Kidney (tissue), 13 donors: ENCODE measurements at regions not wholly inside any gene's neighbourhood (a gene's known extent, or its start where the extent isn't known, plus 50 kb on each side); places are given as distances from the start of the nearest gene placed in this dataset.

Experiments
- DNase-seq, 5 donors: peaks; one replicate each; pipeline ENCODE4 v3.0.0-alpha.2; 2013 to 2020
- FAIRE-seq: peaks from 2 replicates; lab custom pipeline; 2012; peaks lifted over from hg19 to GRCh38; lab: Jason Lieb, UNC
- H3K27ac ChIP-seq, 2 donors: one replicate each; pipeline ENCODE4 v1.7.0; 2013; ENCODE audit warnings: low read depth in 2 of 2, low read length in 2 of 2, inconsistent platforms in 1 of 2
- H3K27me3 ChIP-seq: one replicate; pipeline ENCODE4 v1.7.1; 2013; ENCODE audit warnings: low read length, inconsistent platforms; ENCODE audit not compliant: control insufficient read depth, insufficient read depth
- H3K36me3 ChIP-seq, 3 donors: one replicate each; pipeline versions ENCODE4 v1.7.0 to v1.7.1; 2013; ENCODE audit warnings: low read length in 3 of 3, control low read depth in 1 of 3, inconsistent platforms in 1 of 3; ENCODE audit not compliant: insufficient read depth in 3 of 3, control insufficient read depth in 2 of 3
- H3K4me1 ChIP-seq, 3 donors: one replicate each; pipeline versions ENCODE4 v1.7.0 to v1.7.1; 2013; ENCODE audit warnings: low read length in 3 of 3, inconsistent platforms in 1 of 3, low read depth in 1 of 3; ENCODE audit not compliant: control insufficient read depth in 2 of 3, insufficient read depth in 2 of 3
- H3K4me3 ChIP-seq, 3 donors: one replicate each; pipeline versions ENCODE4 v1.7.0 to v1.8.1; 2013; ENCODE audit warnings: low read length in 3 of 3, control low read depth in 1 of 3, inconsistent platforms in 1 of 3
- H3K9ac ChIP-seq, 3 donors: one replicate each; pipeline versions ENCODE4 v1.7.0 to v1.7.1; 2013; ENCODE audit warnings: low read length in 3 of 3, control low read depth in 1 of 3, inconsistent platforms in 1 of 3
- H3K9me3 ChIP-seq, 3 donors: one replicate each; pipeline versions ENCODE4 v1.7.0 to v1.7.1; 2013; ENCODE audit warnings: low read length in 3 of 3, control low read depth in 1 of 3, inconsistent platforms in 1 of 3; ENCODE audit not compliant: control insufficient read depth in 2 of 3, insufficient read depth in 1 of 3
- intact Hi-C: fragments of 100-400 bp; cut with DNase I; formaldehyde crosslinking; loops from one replicate; pipeline ENCODE4 v1.11.1; 2022
- TF ChIP-seq, protein P1 (sequence below): IDR thresholded peaks from 3 replicates; pipeline ENCODE4 v1.5.1; 2012; ENCODE audit warnings: mild to moderate bottlenecking, moderate library complexity, borderline replicate concordance; ENCODE audit not compliant: insufficient read depth; ENCODE audit errors: extremely low read depth
- donor health status: control.
- donor health status: control.
- donor health status: control.
- donor health status: control.
- donor health status: control.
- donor health status: DM: yes; HTN: yes; CAD: no.
- donor health status: Normal renal cell carcinoma (clear cell type).

DNA sequence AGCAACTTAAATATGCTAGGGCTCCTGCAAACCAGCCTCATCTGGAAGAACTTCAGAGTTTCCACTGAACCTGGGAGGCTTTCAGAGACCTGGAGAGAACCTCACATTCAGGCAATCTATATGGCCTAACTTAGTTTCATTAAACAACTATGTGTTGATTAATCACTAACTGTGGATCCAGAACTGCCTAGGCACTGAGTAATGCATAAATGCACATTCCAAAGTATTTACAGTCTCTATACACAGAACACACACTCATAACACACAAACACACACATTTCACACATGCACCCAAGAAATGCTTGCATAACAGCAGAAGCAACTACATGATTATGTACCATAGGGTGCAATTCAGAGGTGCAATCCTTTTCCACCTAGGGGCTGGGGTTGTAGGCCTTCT, 552.8 kb downstream of the BCL11A start:
- Histone ChIP-seq H3K36me3 (no peaks in the 10 kb centered on the region), H3K4me1 (peaks cover 0 to 12% (median 0%) of the 10 kb centered on the region in 3 donors), H3K4me3 (no peak overlapping the region), H3K9ac (no peak overlapping the region), H3K9me3 (no peaks in the 10 kb centered on the region), H3K27me3 (no peaks in the 10 kb centered on the region), H3K27ac (no peak overlapping the region)
- TF ChIP-seq, protein P1, sequence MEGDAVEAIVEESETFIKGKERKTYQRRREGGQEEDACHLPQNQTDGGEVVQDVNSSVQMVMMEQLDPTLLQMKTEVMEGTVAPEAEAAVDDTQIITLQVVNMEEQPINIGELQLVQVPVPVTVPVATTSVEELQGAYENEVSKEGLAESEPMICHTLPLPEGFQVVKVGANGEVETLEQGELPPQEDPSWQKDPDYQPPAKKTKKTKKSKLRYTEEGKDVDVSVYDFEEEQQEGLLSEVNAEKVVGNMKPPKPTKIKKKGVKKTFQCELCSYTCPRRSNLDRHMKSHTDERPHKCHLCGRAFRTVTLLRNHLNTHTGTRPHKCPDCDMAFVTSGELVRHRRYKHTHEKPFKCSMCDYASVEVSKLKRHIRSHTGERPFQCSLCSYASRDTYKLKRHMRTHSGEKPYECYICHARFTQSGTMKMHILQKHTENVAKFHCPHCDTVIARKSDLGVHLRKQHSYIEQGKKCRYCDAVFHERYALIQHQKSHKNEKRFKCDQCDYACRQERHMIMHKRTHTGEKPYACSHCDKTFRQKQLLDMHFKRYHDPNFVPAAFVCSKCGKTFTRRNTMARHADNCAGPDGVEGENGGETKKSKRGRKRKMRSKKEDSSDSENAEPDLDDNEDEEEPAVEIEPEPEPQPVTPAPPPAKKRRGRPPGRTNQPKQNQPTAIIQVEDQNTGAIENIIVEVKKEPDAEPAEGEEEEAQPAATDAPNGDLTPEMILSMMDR: no peak
- DNase-seq: no peak
- intact Hi-C loops: no loop called here
- FAIRE-seq: no peak

DNA sequence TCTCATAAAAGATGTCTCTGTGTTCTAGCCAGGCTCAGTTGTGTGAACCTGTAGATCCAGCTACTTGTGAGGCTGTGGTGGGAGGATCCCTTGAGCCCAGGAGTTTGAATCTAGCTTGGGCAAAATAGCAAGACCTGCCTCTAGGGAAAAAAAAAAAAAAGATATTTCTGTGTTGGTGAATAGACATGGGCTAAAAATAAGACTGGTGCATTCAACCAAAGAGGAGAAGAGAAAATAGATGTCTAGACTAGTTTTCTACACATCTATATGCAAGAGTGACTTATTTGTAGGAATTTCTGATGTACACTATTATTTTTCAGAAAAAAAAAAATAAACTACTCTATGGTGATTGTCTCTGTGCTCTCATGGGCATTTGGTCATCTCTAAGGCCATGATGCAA, 555.1 kb downstream of the BCL11A start:
- Histone ChIP-seq H3K27ac (no peak overlapping the region), H3K4me1 (peaks cover 0 to 9% (median 0%) of the 10 kb centered on the region in 3 donors), H3K4me3 (no peak overlapping the region), H3K9ac (no peak overlapping the region), H3K36me3 (no peaks in the 10 kb centered on the region), H3K9me3 (no peaks in the 10 kb centered on the region), H3K27me3 (no peaks in the 10 kb centered on the region)
- TF ChIP-seq, protein P1: no peak
- intact Hi-C loops: no loop called here
- DNase-seq (no peak), FAIRE-seq (no peak)

DNA sequence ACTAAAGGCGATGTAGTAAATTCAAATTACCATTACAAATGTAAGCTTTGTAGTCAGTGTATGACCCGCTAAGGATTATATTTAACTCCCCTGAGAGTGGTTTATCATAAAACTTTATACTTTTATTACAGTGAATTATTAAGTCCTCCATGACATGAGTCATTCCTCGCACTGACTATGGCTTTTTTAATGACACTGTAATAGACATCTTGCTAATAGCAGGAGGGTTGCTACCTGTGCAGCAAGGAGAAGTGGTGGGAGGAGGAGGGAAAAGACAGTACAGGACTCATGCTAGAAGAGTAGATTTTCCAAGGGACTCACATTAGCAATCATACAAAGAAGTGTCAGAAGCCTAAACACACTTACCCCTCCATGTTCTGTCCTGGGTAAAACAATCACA, 556.1 kb downstream of the BCL11A start:
- no peak for FAIRE-seq
- H3K9ac ChIP-seq: no peak overlapping the region

More for the DNA sequence above, 556.1 kb downstream of the BCL11A start:
- TF ChIP-seq, protein P1: no peak
- H3K27ac ChIP-seq: no peak overlapping the region
- H3K9me3 ChIP-seq: no peaks in the 10 kb centered on the region
- no peak overlapping the region for H3K4me3 ChIP-seq
- no peaks in the 10 kb centered on the region for H3K36me3 ChIP-seq
- intact Hi-C loops: no loop called here
- H3K4me1 ChIP-seq: peaks cover 0 to 7% (median 0%) of the 10 kb centered on the region in 3 donors
- no peaks in the 10 kb centered on the region for H3K27me3 ChIP-seq
- DNase-seq: no peak
